ENCODE measurements at regions not wholly inside any gene's neighbourhood (a gene's known extent, or its start where the extent isn't known, plus 50 kb on each side); places are given as distances from the start of the nearest gene placed in this dataset.

DNA sequence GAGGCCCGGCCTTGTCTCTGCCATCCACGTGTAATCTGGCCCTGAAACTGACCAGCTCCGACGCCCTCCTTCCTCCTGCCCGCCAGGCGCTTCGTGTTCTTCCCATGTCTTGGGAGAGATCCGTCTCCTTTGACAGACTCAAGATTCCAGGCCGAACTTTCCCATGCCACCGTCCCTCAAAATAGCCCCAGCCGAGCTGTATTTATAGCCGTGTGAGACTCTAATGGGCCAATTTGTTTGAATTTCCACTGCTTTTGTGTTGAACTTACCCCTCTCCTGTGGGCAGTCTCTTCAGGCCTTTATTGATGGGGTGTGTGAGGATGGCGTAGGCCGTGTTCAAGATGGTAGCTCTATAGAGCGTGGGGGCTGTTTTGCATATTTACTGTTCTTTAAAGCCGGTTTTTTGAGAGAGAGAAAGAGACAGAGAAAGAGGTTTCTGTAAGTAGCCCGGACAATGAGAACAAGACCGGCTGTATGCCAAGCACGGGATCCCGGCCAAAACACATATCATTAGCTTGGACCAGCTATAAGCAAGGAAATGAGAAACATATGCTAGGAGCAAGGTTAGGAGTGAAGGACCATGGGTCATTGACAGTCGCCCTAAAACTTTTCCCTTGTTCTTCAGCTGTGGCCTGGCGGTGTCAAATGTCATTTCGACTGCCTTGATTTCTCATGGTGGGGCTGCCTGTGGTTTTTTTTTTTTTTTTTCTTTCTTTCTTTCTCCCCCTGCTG lies 124.5 kb upstream of the ZFHX3 start:
- DNase-seq = peak; percentile 95

DNA sequence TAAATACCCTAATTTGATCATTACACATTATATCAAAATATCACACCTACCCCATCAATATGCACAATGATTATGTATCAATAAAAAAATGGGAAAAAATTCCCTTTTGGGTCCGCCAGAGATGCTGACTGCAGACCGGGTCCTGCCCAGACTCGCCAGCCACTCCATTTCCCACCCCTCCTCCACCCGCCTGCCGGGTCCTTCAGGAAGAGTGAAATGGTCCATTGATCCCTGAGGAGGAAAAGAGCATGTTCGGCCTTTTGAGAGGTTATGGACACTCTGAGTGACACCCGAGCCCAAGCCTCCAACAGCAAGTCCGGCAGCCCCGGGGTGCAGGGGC lies 123.9 kb upstream of the ZFHX3 start:
- no peak for DNase-seq

DNA sequence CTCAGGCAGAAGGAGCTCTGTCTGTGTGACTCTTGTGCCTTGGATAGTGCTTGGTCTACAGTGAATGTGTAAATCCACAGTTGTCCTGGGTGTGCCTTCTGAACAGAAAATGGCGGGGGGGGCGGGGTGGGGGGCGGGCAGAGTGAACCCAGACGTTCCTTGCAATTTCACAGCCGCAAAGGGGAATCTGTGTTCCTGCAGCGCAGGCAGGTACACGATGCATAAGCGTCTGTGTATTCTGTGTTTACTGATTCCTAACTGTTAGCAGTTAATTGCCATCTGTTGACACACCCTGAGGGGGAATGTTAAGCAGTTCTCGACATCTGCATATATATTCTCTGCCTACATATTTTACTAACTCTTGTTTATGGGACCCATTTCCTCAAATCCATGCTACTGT lies 123.5 kb upstream of the ZFHX3 start:
- DNase-seq = no peak

DNA sequence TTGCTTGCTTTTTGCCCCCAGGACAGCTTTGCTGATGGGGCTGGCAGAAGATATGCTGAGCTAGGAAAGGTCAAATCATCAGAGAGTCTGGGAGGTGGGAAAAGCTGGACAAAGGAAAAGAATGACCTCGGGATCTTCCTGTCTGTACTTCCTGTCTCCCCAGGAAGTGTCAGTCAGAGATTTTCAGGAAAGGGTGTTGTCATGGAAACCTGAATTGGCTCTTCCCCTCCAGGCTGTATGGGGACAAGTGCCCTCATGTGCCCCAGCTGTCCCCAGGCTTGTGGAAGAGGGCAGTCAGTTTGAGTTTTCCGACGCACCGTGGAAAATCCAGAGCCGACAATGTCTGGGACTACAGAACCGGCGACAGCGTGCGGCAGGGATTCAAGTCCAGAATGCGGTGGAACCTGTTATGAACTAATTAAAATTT lies 122.7 kb upstream of the ZFHX3 start:
- no peak for DNase-seq

DNA sequence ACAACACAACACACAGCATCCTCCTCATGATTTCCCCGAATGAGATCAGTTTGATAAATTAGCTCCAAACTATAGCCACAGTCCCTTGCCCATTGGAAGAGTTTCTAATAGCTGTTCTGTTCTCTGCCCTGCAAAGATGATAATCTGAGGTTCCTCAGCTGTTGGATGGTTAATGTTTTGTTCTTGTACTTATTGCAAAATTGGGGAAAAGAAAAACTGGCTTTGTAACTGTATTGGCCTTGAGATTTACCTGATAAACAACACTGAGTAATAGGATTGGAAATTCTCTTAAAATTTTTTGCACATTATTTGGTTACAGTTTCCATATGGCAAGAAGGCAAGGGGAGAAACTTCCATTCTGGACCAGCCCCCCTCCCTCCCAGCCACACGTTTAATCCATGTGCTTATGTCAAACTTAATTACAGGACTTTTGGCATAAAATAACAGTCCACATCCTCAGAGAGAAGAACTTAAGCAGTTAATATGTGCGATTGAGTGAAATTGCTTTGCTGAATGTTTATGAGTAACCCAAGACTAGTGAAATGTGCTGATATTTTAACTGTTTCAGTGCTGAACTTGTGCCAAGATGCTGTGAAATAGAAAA lies 119.1 kb upstream of the ZFHX3 start:
- no peak for DNase-seq

DNA sequence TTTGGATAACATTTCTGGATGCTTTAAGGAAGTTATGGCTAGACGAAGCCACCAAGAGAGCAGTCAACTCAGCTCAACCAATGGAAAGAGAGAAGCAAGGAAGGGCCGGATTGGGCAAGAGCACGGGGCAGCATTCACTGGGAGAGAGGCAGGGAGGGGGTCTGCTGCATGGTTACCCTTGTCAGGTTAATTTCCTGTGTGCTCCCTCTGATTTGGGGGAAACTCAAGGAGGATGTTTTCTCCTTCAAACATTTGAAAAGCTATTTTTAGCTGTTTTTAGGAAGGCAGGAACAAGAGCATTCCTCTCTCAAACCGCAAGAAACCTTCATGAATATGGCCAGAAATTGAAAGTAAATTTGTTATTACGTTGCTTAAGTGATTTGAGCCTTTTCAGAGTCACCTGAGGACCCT lies 118.5 kb upstream of the ZFHX3 start:
- no peak for DNase-seq

DNA sequence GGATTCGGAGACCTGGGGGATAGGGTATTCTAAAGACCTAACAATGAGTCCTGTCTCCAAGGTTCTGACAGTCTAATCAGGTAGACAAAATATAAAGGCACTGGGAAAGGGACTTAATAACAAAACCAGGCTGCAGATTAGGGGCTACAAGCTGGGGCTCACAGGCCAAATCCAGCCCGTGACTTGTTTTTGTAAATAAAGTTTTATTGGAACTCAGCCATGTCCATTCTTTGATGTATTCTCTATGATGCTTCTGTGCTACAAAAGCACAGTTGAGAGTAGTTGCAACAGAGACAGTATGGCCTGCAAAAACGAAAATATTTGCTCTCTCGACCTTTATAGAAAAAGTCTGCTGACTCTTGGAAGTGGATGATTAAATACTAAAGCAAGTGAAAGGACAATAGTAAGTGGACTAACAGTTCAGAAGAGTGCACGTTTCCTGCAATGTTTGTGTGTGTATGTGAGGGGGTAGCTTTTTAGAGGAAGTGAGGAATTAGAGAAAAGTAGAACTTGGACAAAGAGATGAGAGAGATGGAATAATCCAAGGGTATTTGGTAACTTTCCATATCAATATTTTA lies 115.4 kb upstream of the ZFHX3 start:
- no peak for DNase-seq

DNA sequence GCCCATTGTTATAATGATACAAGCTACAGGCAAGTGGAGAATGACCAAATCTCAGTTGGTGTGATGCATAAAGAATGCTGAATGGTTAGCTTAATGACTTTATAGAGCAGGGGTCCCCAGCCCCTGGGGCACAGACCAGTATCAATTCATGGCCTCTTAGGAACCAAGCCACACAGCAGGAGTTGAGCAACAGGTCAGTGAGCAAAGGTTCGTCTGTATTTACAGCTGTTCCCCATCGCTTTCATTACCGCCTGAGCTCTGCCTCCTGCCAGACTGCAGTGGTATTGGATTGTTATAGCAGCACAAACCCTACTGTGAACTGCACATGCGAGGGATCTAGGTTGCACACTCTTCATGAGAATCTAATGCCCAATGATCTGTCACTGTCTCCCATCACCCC lies 114.0 kb upstream of the ZFHX3 start:
- no peak for DNase-seq

DNA sequence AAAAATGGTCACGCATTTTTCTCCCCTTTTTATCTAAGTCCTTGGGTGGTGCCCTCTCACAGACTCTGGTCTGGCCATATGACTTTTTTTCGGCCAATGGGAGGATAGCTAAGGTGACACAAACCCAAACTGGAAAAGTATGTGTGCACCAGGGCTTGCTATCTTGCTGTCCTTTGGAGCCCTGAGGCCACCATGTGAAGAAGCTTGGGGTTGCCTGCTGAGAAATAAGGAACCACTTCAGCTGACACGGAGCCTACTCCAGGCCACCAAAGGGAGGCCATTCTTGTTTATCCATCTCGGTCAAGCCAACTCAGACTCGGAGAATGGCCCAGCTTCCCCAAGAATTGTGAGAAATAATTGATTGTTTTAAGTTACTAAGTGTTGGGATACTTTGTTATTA lies 111.4 kb upstream of the ZFHX3 start:
- DNase-seq = no peak

DNA sequence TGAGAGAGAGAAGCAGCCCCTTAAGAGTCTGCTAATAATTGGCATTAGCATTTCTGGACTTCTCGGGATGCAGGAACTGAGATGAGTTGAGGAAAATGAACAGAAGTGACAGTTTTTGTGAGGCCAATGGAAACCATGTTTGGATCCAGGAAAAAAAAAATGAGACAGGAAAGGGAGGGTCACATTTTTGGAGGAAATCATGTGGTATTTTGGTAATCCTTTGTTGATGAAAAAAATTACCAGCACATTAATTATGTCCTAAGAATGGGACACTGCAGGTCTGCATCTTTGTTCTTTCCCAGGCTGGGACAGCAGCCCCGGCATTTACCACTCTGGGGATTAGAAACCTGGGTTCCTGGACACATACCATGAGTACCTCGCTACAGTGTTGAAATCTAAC lies 109.9 kb upstream of the ZFHX3 start:
- DNase-seq = no peak

DNA sequence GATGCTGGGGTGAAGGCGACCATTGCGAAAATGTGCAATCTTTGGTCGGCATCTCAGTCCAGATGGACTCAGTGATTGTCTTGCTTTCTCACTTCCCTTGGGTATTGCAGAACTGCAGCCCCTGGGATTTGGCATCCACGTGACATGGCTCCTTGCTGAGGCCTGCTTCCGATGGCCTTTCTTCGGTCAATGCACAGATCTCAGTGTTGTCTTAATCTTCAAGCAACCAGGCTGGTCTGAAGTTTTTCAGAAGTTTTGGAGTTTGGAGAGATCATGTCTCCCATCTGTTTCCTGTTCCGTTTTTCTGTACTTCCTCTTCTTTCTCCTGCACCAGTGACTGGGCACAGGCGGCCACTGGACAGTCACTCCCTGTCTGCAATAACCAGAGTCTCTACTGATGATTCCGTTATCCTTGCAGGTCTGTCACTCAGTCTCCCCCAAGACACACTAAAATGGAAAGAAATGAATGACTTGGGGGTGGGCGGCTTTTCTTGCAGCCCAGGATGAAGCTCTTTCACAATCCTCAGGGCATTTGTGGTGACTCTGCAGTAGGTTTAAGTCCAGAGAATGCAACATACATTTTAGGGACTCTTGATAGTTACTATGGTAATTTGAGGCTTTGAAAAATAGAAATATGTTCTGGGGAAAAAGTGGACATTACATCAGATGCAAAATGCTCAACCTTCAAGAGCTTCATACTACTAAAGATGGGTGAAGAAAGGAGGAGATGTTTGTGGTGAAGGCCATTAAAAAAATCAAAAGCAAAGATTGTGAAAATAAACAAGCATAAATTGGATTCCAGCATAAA lies 106.3 kb upstream of the ZFHX3 start:
- no peak for DNase-seq

DNA sequence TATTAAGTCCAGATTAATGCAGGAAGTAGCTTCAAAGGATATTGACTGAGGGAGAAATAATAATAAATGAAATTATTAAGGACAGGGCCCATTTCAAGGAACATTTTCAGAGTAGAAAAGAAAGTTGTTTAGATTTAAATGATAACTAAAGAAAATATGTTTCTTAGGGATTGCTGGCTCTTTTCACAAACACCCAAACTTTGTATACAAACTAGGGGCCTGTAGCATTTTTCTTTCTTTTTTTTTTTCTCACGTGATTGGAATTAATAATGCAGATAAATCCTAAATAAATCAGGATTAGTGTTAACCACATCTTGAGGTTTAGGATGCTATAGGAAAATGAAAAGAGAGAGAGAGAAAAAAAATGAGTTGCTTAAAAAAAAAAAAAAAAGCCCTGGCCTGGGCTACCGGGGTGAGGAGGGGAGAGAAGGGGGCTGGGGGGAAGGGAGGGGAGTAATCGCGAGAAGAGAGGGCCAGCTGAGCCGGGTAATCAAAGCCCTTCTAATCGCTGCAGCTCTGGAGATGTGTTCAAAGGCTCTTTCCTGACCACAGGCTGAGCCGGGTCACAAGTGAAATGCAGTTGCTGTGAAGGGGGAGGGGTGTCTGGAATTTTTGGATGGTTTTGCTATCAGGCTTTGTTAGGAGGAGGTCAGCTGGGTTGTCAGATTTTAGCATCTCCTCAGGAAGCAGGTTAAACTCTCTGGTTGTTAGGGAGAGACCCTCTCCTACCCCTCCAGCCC lies 104.6 kb upstream of the ZFHX3 start:
- no peak for DNase-seq

DNA sequence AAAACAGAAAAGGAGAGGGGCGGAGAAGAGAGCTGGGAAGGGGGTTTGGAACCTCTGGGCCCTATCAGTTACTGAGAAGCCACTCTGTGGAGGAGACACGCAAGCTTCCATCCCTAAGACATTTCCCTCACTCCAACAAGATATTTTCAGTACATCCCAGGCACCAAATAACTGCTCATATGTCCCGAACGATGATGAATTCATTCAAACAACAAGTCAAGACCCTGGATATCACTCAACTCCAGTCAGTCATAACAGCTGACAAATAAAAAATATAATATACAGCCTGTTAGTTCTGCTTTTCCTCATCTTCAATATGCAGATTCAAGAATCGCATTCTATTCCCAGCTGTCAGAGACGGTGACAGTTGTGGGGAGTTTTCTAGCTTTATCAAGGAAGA lies 104.0 kb upstream of the ZFHX3 start:
- DNase-seq = no peak

DNA sequence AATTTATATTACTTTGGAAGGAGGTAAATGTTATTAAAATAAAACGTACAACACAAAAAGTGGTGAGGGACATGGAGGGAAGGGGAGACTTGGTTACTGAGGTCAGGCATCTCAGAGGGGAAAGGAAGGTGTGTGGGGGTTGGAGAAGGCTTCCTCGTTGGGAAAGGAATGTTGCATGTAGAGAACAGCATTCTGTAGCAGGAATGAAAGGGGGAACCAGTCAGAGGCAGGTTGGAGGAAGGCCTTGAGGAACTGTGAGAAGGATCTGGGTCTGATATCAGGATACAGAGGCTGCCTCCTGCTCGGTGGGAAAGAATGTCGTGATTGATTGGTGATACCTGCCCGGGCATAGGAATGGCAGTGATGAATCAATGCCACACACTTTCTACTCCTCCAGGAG lies 103.3 kb upstream of the ZFHX3 start:
- no peak for DNase-seq

DNA sequence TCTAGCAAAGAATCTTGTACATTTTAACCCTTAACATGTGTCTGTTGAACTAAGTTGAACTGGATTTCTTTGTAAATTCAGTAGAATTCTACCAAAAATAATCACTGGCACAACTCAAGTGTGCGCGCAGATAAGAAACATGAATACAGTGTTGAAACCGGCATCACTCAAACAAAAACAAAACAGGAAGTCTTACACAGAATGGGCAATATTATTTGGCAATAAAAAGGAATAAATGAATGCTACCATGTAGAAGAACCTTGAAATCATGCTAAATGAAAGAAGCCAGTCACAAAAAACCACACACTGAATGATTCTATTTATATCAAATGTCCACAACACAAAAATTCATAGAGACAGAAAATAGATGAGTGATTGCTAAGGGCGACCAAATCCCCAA lies 102.9 kb upstream of the ZFHX3 start:
- no peak for DNase-seq

DNA sequence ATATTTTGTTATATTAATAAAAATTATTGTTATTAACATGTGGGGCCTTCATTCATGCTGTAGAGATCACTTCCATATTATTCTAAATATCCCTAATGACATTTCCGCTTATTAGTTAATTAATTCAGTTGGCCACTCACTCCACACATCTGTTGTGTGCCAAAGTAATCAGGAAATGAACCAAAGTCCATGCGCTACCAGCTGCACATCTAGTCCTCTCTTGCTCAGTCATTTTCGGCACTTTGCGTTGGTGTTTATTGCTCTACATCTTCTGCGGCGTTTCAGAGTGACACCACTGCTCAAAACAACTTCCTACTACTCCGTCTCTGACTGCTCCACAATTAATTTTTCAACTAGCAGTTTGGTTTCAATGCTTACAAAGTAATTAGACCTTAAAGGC lies 101.4 kb upstream of the ZFHX3 start:
- DNase-seq = no peak

DNA sequence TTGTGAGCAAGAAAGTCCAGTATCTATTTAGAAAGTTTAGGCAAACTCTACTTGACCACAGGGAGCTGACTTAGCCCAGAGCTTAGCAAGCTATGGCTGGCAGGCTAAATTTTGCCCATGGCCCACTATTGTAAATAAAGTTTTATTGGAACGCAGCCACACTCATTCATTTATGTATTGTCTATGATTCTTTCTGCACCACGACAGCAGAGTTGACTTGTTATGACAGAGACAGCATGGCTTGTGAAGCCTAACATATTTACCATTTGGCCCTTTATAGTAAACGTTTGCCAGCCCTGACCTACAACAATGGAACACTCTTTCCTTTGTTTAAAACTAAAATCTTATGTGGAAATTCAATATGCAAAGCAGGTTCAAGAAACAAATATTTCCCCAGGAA lies 100.0 kb upstream of the ZFHX3 start:
- DNase-seq = no peak

DNA sequence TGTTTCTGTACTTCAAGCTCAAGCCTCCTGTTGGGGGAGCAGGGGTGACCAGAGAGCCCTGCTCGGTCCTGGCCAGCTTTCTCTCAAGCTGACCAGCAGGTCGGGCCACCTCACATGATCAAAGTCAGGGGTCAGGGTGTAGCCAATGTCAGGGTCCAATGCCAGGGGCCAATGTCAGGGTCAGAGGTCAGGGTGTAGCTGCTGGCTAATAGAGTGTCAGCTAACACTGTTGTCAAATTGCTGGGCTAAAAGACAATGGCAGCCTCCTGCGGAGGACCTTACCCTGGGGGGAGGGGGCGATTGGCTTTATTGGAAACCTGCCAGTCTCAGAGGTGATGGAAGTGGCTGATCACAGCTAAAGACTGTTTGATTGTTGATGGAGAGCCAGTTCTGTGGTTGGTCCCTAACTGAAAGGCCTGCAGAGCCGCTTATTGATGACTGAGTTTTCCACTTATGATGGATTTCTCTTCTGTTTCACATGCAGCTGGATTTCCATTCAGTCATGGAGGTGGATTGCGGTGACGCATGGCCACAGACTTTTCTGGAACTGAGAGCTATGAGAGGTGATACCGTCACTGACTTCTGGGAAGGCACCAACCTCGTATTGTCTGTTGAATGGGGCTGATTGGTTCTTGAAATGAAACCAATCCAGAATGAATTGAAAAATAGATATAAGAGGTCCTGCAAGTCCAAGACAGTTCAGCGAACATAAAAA lies 97.4 kb upstream of the ZFHX3 start:
- DNase-seq = no peak

DNA sequence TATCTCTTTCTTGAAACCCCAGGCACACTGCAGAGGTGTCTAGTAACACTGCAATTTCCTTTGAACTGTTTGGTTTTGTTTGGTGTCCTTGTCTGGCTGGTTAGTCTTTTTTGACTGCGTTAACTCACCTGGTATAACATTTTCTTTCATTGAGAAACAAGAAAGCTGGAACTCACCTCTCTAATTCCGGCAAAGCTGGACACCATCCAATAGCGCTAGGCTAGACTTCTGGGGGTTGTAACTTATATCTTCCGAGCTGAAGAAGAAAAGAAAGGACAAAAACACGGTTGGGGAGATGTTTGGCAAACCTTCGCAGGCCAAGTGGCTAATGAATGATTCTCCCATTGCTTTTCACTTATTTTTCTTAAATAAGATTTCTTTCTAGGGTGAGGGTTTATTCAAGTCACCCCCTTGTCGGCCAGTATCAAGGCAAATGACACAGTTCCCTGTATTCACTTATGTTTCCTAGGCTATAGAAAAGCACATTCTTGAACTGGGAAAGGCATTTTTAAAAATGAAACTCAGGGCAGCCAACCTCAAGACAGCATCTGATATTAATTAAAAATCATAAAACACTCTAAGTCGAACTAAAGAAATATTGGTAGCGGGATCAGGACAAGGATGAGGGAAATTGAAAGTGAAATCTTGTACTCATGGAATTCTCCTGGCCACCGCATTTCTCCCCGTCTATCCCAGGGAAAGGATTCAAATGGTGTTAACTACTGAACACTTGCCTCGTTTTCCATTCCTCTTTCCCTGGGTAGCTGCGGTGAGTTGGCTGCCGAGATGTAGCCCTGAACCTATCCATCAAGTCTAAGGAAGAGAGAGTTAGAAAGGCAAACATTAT lies 95.9 kb upstream of the ZFHX3 start:
- no peak for DNase-seq

DNA sequence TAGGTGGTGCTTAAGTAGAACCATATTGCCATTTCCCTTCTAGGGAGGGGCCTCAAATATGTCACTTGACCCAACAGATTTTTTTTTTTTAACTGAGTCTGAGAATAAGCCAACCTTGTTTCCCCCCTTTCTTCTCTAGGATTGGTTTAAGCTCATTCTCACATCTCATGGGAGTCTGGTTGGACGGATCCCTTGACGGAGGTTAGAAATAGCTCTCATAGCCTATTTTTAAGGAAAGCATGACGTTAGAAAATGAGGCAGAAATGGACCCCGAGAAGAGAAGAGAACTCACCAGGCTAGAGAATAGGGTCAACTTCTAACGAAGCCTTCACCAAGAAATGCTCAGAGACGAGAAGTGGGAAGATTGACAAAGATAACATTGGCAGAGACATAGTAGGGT lies 95.1 kb upstream of the ZFHX3 start:
- DNase-seq = no peak

DNA sequence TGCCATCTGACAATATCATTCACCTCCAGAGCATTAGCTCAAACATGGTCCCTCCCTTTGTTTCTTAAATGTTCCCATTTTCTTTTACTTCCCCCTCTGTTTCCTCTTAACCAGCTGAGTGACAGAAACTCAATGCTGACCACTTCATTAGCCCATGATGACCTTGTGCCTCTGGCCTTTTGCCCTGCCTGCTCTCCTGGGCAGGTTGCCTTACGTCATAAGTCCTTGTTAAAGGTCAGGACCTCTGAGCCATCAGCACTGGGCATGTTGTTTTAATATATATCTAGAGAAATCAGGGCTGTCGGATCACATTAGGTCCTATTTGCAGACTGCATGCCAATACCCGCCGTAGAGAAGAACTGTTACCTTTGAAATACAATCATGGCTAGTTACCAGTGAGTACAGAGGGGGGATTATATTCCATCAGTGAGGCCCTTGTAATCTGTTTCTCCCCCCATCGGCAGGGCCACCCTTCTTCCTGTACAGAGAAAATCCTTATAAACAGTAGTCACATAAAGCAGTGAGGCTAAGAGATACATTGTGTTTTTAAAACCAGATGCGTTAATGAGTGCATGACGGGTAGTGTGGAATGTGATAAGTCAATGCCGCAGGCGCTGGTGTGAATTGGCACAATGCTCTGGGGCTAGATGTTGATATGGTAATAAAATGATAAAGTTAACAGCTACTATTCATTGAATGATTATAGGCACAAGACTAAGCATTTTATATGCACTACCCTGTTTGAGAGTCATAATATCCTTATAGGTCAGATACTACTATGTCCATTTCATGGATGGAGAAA lies 94.3 kb upstream of the ZFHX3 start:
- no peak for DNase-seq
